Stimulated activated naive CD4-positive, alpha-beta T cell (primary cell): ENCODE measurements at regions not wholly inside any gene's neighbourhood (a gene's known extent, or its start where the extent isn't known, plus 50 kb on each side); places are given as distances from the start of the nearest gene placed in this dataset.

Experiments used
- DNase-seq, 6 experiments: peaks; one replicate each; lab custom pipeline; 2025; lab: John Stamatoyannopoulos, UW

GRCh38 chr17:22599322-22599721, 907.0 kb downstream of the KCNJ18 start:
- DNase-seq: no peak

- no peak for DNase-seq
Measured at GRCh38 chr17:22600644-22601298, 908.4 kb downstream of the KCNJ18 start.
